Breast epithelium (tissue), 3 donors: ENCODE measurements at regions not wholly inside any gene's neighbourhood (a gene's known extent, or its start where the extent isn't known, plus 50 kb on each side); places are given as distances from the start of the nearest gene placed in this dataset.

Source experiments
- CTCF ChIP-seq, 3 donors: fragments of 450-650 bp; IDR thresholded peaks; one replicate each; pipeline ENCODE4 v1.5.1; 2016 to 2017; ENCODE audit warnings: antibody characterized with exemption in 3 of 3, mild to moderate bottlenecking in 3 of 3, moderate library complexity in 3 of 3
- POLR2A ChIP-seq: fragments of 450-650 bp; IDR thresholded peaks from one replicate; pipeline ENCODE4 v1.6.1; 2016; ENCODE audit warnings: antibody characterized with exemption, mild to moderate bottlenecking, moderate library complexity

- TF ChIP-seq CTCF (IDR thresholded peaks at IDR 0.05), result no peak
- TF ChIP-seq POLR2A, result no peak
These were observed 188.1 kb downstream of the ADAM29 start for GRCh38 chr4:175106301-175106700.
